Glutamatergic neuron (in vitro differentiated cells): ENCODE measurements at regions not wholly inside any gene's neighbourhood (a gene's known extent, or its start where the extent isn't known, plus 50 kb on each side); places are given as distances from the start of the nearest gene placed in this dataset.

ENCODE experiments used
- DNase-seq: peaks from one replicate; pipeline ENCODE4 v3.0.0; 2022
- H3K27ac Mint-ChIP-seq: one replicate; pipeline ENCODE4 v1.8.0; 2020; ENCODE audit warnings: mild to moderate bottlenecking, mixed read lengths, inconsistent platforms; ENCODE audit not compliant: unreplicated experiment
- H3K27me3 Mint-ChIP-seq: one replicate; pipeline ENCODE4 v1.8.0; 2020; ENCODE audit warnings: mild to moderate bottlenecking, moderate library complexity, mixed read lengths, inconsistent platforms; ENCODE audit not compliant: unreplicated experiment
- H3K36me3 Mint-ChIP-seq: one replicate; pipeline ENCODE4 v1.8.0; 2020; ENCODE audit warnings: mild to moderate bottlenecking, mixed read lengths, inconsistent platforms; ENCODE audit not compliant: unreplicated experiment
- H3K4me1 Mint-ChIP-seq: one replicate; pipeline ENCODE4 v1.8.0; 2020; ENCODE audit warnings: mild to moderate bottlenecking, low read depth, mixed read lengths, inconsistent platforms; ENCODE audit not compliant: unreplicated experiment
- H3K4me3 Mint-ChIP-seq: one replicate; pipeline ENCODE4 v1.8.0; 2020; ENCODE audit warnings: mild to moderate bottlenecking, mixed read lengths, inconsistent platforms; ENCODE audit not compliant: unreplicated experiment
- H3K9me3 Mint-ChIP-seq: one replicate; pipeline ENCODE4 v1.8.0; 2020; ENCODE audit warnings: mild to moderate bottlenecking, moderate library complexity, mixed read lengths, inconsistent platforms; ENCODE audit not compliant: unreplicated experiment
- TF ChIP-seq, protein P1 (sequence below): fragments of 200-600 bp; sonication (generic); IDR thresholded peaks from one replicate; pipeline ENCODE4 v1.5.0; 2021; ENCODE audit not compliant: partially characterized antibody, unreplicated experiment

DNA sequence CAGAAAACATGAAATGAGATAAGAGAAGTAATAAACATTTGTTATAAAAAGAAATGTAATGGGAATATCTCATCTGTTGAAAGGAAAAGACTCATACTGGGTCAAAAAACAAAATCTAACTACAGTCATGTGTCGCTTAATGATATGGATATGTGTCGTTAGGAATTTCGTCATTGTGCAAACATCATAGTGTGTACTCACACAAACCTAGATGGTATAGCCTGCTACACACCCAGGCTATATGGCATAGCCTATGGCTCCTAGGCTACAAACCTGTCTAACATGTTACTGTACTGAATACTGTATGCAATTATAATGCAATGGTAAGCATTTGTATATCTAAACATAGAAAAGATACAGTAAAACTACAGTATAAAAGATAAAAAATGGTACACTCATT, 89.8 kb upstream of the ZC3H12C start:
- Mint-ChIP-seq H3K36me3 (peaks cover 7% of the 10 kb centered on the region), H3K27ac (no peak overlapping the region), H3K9me3 (no peaks in the 10 kb centered on the region), H3K4me3 (no peak overlapping the region), H3K4me1 (no peaks in the 10 kb centered on the region), H3K27me3 (no peaks in the 10 kb centered on the region)
- TF ChIP-seq, protein P1, sequence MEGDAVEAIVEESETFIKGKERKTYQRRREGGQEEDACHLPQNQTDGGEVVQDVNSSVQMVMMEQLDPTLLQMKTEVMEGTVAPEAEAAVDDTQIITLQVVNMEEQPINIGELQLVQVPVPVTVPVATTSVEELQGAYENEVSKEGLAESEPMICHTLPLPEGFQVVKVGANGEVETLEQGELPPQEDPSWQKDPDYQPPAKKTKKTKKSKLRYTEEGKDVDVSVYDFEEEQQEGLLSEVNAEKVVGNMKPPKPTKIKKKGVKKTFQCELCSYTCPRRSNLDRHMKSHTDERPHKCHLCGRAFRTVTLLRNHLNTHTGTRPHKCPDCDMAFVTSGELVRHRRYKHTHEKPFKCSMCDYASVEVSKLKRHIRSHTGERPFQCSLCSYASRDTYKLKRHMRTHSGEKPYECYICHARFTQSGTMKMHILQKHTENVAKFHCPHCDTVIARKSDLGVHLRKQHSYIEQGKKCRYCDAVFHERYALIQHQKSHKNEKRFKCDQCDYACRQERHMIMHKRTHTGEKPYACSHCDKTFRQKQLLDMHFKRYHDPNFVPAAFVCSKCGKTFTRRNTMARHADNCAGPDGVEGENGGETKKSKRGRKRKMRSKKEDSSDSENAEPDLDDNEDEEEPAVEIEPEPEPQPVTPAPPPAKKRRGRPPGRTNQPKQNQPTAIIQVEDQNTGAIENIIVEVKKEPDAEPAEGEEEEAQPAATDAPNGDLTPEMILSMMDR = no peak
- no peak for DNase-seq

DNA sequence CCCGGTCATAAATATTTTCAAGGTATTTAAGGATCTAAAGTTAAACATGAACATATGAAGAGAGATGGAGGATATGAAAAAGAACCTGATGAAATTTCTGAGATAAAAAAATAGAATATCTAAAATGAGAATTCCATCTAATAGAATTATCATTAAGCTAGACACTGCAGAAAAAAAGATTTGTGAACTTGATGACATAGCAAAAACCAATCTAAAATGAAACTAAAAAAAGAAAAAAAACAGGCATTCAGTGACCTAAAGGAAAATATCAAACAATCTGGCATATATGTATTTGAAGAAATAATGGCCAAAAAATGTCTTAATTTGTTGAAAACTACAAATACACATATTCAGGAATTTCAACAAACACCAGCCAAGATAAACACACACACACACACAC, 81.6 kb upstream of the ZC3H12C start:
- Mint-ChIP-seq H3K4me1 (no peaks in the 10 kb centered on the region), H3K27me3 (no peaks in the 10 kb centered on the region), H3K4me3 (no peak overlapping the region), H3K9me3 (peaks cover 10% of the 10 kb centered on the region), H3K36me3 (peaks cover 15% of the 10 kb centered on the region), H3K27ac (no peak overlapping the region)
- DNase-seq = no peak
- TF ChIP-seq, protein P1 = no peak

DNA sequence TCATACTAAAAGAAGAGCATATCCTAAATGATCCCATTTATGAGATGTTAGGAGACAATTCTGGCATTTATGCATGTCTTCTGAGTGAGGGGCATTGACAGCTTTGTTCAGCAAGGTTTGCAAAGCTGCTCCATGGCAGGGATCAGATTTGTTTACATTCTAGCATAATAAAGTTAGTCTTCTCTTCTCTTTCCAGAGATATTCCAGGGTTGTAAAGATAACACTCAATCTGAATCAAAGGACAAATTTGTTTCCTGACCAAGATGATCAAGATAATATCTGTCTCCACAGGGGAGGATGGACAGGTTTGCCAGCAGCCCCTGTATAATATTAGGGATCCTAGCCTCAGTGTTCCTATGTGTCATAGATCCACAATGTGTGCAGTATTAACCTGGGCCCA, 77.5 kb upstream of the ZC3H12C start:
- H3K36me3 Mint-ChIP-seq = peaks cover 15% of the 10 kb centered on the region
- no peak overlapping the region for H3K4me3 Mint-ChIP-seq
- DNase-seq = no peak
- H3K27me3 Mint-ChIP-seq = no peaks in the 10 kb centered on the region
- no peaks in the 10 kb centered on the region for H3K4me1 Mint-ChIP-seq
- TF ChIP-seq, protein P1 = no peak
- H3K27ac Mint-ChIP-seq = no peak overlapping the region
- H3K9me3 Mint-ChIP-seq = peaks cover 7% of the 10 kb centered on the region

DNA sequence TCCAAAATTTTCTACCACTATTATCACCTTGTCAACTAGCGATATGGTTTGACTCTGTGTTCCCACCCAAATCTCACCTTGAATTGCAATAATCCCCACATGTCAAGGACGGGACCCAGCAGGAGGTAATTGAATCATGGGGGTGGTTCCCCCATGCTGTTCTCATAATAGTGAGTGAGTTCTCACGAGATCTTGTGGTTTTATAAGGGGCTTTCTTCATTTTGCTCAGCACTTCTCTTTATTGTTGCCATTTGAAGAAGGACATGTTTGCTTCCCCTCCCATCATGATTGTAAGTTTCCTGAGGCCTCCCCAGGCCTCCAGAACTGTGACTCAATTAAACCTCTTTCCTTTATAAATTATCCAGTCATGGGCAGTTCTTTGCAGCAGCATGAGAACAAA, 73.5 kb upstream of the ZC3H12C start:
- DNase-seq = no peak
- TF ChIP-seq, protein P1 = no peak
- H3K4me1 Mint-ChIP-seq = peaks cover 1% of the 10 kb centered on the region
- H3K4me3 Mint-ChIP-seq = no peak overlapping the region
- H3K27me3 Mint-ChIP-seq = no peaks in the 10 kb centered on the region
- H3K36me3 Mint-ChIP-seq = peaks cover 4% of the 10 kb centered on the region
- H3K9me3 Mint-ChIP-seq = no peaks in the 10 kb centered on the region
- no peak overlapping the region for H3K27ac Mint-ChIP-seq

DNA sequence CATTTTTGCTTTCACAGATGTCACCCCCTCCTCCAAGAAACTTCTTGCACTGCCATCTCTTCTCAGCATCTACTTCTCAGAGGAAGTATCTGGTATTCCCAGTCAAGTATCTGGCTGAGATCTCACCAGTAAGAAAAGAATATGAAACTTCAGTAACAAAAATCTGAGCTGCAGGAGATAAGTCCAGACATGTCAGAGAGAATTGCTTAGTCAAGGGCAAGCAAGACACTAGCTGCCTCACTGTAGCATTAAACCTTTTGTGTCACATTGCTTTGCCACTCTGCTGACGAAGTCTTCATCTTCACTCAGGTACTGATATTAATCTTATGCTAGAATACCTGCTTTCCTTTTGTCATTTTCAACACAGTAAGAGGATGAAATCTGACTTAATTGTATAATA, 70.6 kb upstream of the ZC3H12C start:
- H3K27ac Mint-ChIP-seq = no peak overlapping the region
- H3K9me3 Mint-ChIP-seq = no peaks in the 10 kb centered on the region

More for the DNA sequence above, 70.6 kb upstream of the ZC3H12C start:
- TF ChIP-seq, protein P1 = no peak
- Mint-ChIP-seq H3K27me3 (no peaks in the 10 kb centered on the region), H3K4me1 (peaks cover 1% of the 10 kb centered on the region), H3K36me3 (no peaks in the 10 kb centered on the region), H3K4me3 (no peak overlapping the region)
- DNase-seq = no peak
